Endothelial cell of umbilical vein (primary cell): ENCODE measurements at regions not wholly inside any gene's neighbourhood (a gene's known extent, or its start where the extent isn't known, plus 50 kb on each side); places are given as distances from the start of the nearest gene placed in this dataset.

Source experiments
- BruUV-seq: library from RNA; stranded (reverse); fragments of 400-500 nt; replicated peaks from 2 replicates; lab custom pipeline; 2021; lab: Mats Ljungman, UMichigan
- CTCF ChIA-PET: fragments of 300-600, 350-600 bp; sonication (Branson Sonifier 250); formaldehyde crosslinking; loops from one replicate; lab custom pipeline; 2021; ENCODE audit warnings: antibody characterized with exemption, inconsistent platforms; lab: Charles Lee
- POLR2A ChIA-PET: fragments of 300-600, 350-600 bp; sonication (Branson Sonifier 250); formaldehyde crosslinking; loops from one replicate; lab custom pipeline; 2021; ENCODE audit warnings: antibody characterized with exemption, inconsistent platforms; lab: Charles Lee
- DNase-seq: peaks from one replicate; pipeline ENCODE4 v3.0.0-alpha.2; 2011; ENCODE audit warnings: low read depth, low spot score
- FAIRE-seq: peaks from 2 replicates; lab custom pipeline; 2011; peaks lifted over from hg19 to GRCh38; lab: Jason Lieb, UNC
- H2AFZ ChIP-seq: 2 replicates; pipeline ENCODE4 v1.6.0; 2012; ENCODE audit warnings: low read depth, low read length, control low read depth, inconsistent platforms
- H3K27ac ChIP-seq: 2 replicates; pipeline ENCODE4 v1.5.1; 2011; ENCODE audit warnings: low read depth, mild to moderate bottlenecking, control low read depth, low read length, moderate library complexity; ENCODE audit not compliant: insufficient read depth
- H3K27me3 ChIP-seq, 2 experiments: 2 replicates each; pipeline versions ENCODE4 v1.6.0 to v1.6.1; 2011; ENCODE audit warnings: low read length in 2 of 2, mixed read lengths in 1 of 2; ENCODE audit not compliant: control insufficient read depth in 2 of 2, insufficient read depth in 2 of 2
- H3K36me3 ChIP-seq, 2 experiments: 2 replicates in 1 of 2; 3 replicates in 1 of 2; pipeline ENCODE4 v1.5.1; 2011; ENCODE audit warnings: low read length in 2 of 2, mild to moderate bottlenecking in 1 of 2, moderate library complexity in 1 of 2; ENCODE audit not compliant: control insufficient read depth in 2 of 2, insufficient read depth in 2 of 2; ENCODE audit errors: extremely low read depth in 1 of 2
- H3K4me1 ChIP-seq: 3 replicates; pipeline ENCODE4 v1.5.1; 2011; ENCODE audit warnings: mild to moderate bottlenecking, low read length; ENCODE audit not compliant: control insufficient read depth, insufficient read depth; ENCODE audit errors: extremely low read depth
- H3K4me2 ChIP-seq: 2 replicates; pipeline ENCODE4 v1.6.1; 2011; ENCODE audit warnings: low read length, control low read depth, mixed read lengths; ENCODE audit not compliant: insufficient read depth
- H3K4me3 ChIP-seq, 3 experiments: fragments of 200-600 bp in 1 of 3; sonication (generic), shearing (Covaris generic) in 1 of 3; replicated peaks in 1 of 3; 2 replicates each; pipeline ENCODE4 v1.5.1; 2011 to 2016; ENCODE audit warnings: control low read depth in 3 of 3, low read length in 3 of 3, mild to moderate bottlenecking in 2 of 3, inconsistent platforms in 1 of 3, low read depth in 1 of 3, moderate library complexity in 1 of 3; ENCODE audit not compliant: insufficient read depth in 1 of 3
- H3K79me2 ChIP-seq: 2 replicates; pipeline ENCODE4 v1.6.0; 2012; ENCODE audit warnings: low read length, inconsistent platforms; ENCODE audit not compliant: control insufficient read depth, insufficient read depth
- H3K9ac ChIP-seq: replicated peaks from 2 replicates; pipeline ENCODE3; 2011; ENCODE audit warnings: low read length, control low read depth; ENCODE audit not compliant: insufficient read depth; ENCODE audit errors: extremely low read depth
- H3K9me1 ChIP-seq: replicated peaks from 3 replicates; pipeline ENCODE4 v1.6.0; 2011; ENCODE audit warnings: mild to moderate bottlenecking, low read length; ENCODE audit not compliant: control insufficient read depth, insufficient read depth; ENCODE audit errors: extremely low read depth
- H3K9me3 ChIP-seq: replicated peaks from 2 replicates; pipeline ENCODE4 v1.5.1; 2012; ENCODE audit warnings: low read length, inconsistent platforms; ENCODE audit not compliant: control insufficient read depth, insufficient read depth
- H4K20me1 ChIP-seq: replicated peaks from 2 replicates; pipeline ENCODE3; 2011; ENCODE audit warnings: mild to moderate bottlenecking, low read length; ENCODE audit not compliant: control insufficient read depth, insufficient read depth; ENCODE audit errors: extremely low read depth
- EZH2 ChIP-seq: IDR thresholded peaks from 2 replicates; pipeline ENCODE4 v1.6.1; 2012; ENCODE audit warnings: borderline replicate concordance, low read depth, mild to moderate bottlenecking, moderate library complexity, low read length, inconsistent platforms; ENCODE audit not compliant: severe bottlenecking
- FOS ChIP-seq: IDR thresholded peaks from 2 replicates; pipeline ENCODE4 v1.6.1; 2011; ENCODE audit warnings: mild to moderate bottlenecking, low read length, moderate library complexity, borderline replicate concordance; ENCODE audit not compliant: insufficient read depth
- GATA2 ChIP-seq: IDR thresholded peaks from 2 replicates; pipeline ENCODE4 v1.7.0; 2011; ENCODE audit warnings: low read depth, mild to moderate bottlenecking, moderate library complexity, mixed read lengths, low read length; ENCODE audit not compliant: insufficient read length, insufficient read depth
- JUN ChIP-seq: IDR thresholded peaks from 2 replicates; pipeline ENCODE4 v1.6.1; 2011; ENCODE audit warnings: borderline replicate concordance, low read depth; ENCODE audit not compliant: insufficient read length, insufficient read depth
- MYC ChIP-seq: IDR thresholded peaks from one replicate; pipeline ENCODE4 v1.6.1; 2011; ENCODE audit warnings: mild to moderate bottlenecking, low read depth, low read length
- POLR2A ChIP-seq: IDR thresholded peaks from 2 replicates; pipeline ENCODE4 v1.6.1; 2012; ENCODE audit warnings: low read depth, mild to moderate bottlenecking, control low read depth, low read length
- POLR2AphosphoS5 ChIP-seq: IDR thresholded peaks from 2 replicates; pipeline ENCODE4 v1.6.1; 2012; ENCODE audit warnings: low read depth, mild to moderate bottlenecking, control low read depth, low read length, moderate library complexity; ENCODE audit not compliant: insufficient read depth
- dilution Hi-C: fragments of 300-500 bp; cut with MboI; formaldehyde crosslinking; loops from one replicate; pipeline ENCODE4 v1.15.0; 2019; ENCODE audit warnings: low sequenced_read_pairs; ENCODE audit not compliant: extremely low pct_ligation_motif_present
- intact Hi-C: fragments of 100-400 bp; cut with micrococcal nuclease; formaldehyde crosslinking; loops from one replicate; pipeline ENCODE4 v1.10.0; 2022
- TF ChIP-seq, protein P1 (sequence below), 2 donors: IDR thresholded peaks; 1 replicate in 1 of 2; 2 replicates in 1 of 2; pipeline ENCODE4 v1.5.1; 2011; ENCODE audit warnings: low read length in 2 of 2, mild to moderate bottlenecking in 2 of 2, moderate library complexity in 2 of 2, control low read depth in 1 of 2, inconsistent platforms in 1 of 2, low read depth in 1 of 2; ENCODE audit not compliant: insufficient read depth in 1 of 2; ENCODE audit errors: extremely low read depth in 1 of 2
- TF ChIP-seq, protein P2 (sequence below): IDR thresholded peaks from 2 replicates; pipeline ENCODE4 v1.6.1; 2011; ENCODE audit not compliant: insufficient read depth, insufficient read length

DNA sequence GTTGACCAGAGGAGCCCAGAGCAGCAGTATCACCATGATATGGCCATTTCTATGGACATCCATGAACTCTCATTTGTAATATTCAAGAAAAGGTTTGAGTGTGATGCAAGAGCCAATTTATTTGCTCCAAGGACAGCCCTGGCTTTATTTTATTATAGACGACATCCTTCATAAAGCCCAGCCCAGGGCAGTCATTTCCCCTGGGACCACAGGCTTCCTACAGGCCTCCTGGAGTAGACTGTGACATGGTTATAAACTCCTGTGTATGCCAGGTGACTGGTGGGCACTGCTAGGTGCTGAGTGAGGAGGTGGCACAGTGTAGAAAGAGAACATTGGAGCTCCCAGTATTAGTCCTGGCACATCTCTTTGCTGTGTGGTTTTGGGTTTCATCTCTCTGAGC is 120.9 kb downstream of the UTP18 start:
- intact Hi-C loops (no loop called here), dilution Hi-C loops (no loop called here)
- no peaks in the 10 kb centered on the region for H3K27me3 ChIP-seq
- H3K79me2 ChIP-seq: no peaks in the 10 kb centered on the region
- H3K9me1 ChIP-seq: no peaks in the 10 kb centered on the region
- FAIRE-seq (no peak), DNase-seq (no peak)
- H3K9me3 ChIP-seq: no peaks in the 10 kb centered on the region
- H3K4me3 ChIP-seq: no peak overlapping the region
- POLR2A ChIA-PET: no interaction called here
- no peak overlapping the region for H3K4me2 ChIP-seq
- H3K36me3 ChIP-seq: no peaks in the 10 kb centered on the region
- no peaks in the 10 kb centered on the region for H4K20me1 ChIP-seq
- TF ChIP-seq, protein P1, sequence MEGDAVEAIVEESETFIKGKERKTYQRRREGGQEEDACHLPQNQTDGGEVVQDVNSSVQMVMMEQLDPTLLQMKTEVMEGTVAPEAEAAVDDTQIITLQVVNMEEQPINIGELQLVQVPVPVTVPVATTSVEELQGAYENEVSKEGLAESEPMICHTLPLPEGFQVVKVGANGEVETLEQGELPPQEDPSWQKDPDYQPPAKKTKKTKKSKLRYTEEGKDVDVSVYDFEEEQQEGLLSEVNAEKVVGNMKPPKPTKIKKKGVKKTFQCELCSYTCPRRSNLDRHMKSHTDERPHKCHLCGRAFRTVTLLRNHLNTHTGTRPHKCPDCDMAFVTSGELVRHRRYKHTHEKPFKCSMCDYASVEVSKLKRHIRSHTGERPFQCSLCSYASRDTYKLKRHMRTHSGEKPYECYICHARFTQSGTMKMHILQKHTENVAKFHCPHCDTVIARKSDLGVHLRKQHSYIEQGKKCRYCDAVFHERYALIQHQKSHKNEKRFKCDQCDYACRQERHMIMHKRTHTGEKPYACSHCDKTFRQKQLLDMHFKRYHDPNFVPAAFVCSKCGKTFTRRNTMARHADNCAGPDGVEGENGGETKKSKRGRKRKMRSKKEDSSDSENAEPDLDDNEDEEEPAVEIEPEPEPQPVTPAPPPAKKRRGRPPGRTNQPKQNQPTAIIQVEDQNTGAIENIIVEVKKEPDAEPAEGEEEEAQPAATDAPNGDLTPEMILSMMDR (IDR thresholded peaks at IDR 0.05; ENCODE audit: extremely low read depth in 1 of 2, insufficient read depth in 1 of 2, low read depth in 1 of 2, low read length in 2 of 2): no peak
- TF ChIP-seq FOS (no peak), POLR2A (no peak), MYC (no peak), JUN (no peak), GATA2 (no peak), EZH2 (no peak), POLR2AphosphoS5 (no peak)
- TF ChIP-seq, protein P2, sequence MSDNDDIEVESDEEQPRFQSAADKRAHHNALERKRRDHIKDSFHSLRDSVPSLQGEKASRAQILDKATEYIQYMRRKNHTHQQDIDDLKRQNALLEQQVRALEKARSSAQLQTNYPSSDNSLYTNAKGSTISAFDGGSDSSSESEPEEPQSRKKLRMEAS: no peak
- H3K27ac ChIP-seq: no peak overlapping the region
- no peaks in the 10 kb centered on the region for H3K4me1 ChIP-seq
- no peak overlapping the region for H3K9ac ChIP-seq
- CTCF ChIA-PET: no interaction called here
- no TSS peak for BruUV-seq
- no peak overlapping the region for H2AFZ ChIP-seq
